Mammary epithelial cell (primary cell): ENCODE measurements at regions not wholly inside any gene's neighbourhood (a gene's known extent, or its start where the extent isn't known, plus 50 kb on each side); places are given as distances from the start of the nearest gene placed in this dataset.

Experiments used
- CTCF ChIP-seq, 2 donors: IDR thresholded peaks in 1 of 2; conservative IDR thresholded peaks in 1 of 2; 2 replicates each; pipeline ENCODE4 v1.5.1; 2011 to 2012; ENCODE audit warnings: inconsistent platforms in 2 of 2, low read length in 2 of 2, mild to moderate bottlenecking in 2 of 2, control low read depth in 1 of 2, low read depth in 1 of 2; ENCODE audit not compliant: insufficient read depth in 1 of 2; ENCODE audit errors: extremely low read depth in 1 of 2
- EZH2 ChIP-seq: IDR thresholded peaks from 2 replicates; pipeline ENCODE4 v1.6.1; 2012; ENCODE audit warnings: low read length, inconsistent platforms, borderline replicate concordance

GRCh38 chr16:5870886-5871691, 773.5 kb upstream of the EEF2KMT start:
- TF ChIP-seq CTCF (conservative IDR thresholded peaks at IDR 0.05 in 1 of 2, IDR thresholded peaks at IDR 0.05 in 1 of 2; ENCODE audit: extremely low read depth in 1 of 2, insufficient read depth in 1 of 2, low read depth in 1 of 2, low read length in 2 of 2) = no peak
- no peak for TF ChIP-seq EZH2
